ENCODE measurements at regions not wholly inside any gene's neighbourhood (a gene's known extent, or its start where the extent isn't known, plus 50 kb on each side); places are given as distances from the start of the nearest gene placed in this dataset.

GRCh38 chr2:18124116-18124835, 245.8 kb downstream of the KCNS3 start:
- no peaks in the 10 kb centered on the region for H3K36me3 ChIP-seq
- no peak overlapping the region for H3K4me3 ChIP-seq
- no peaks in the 10 kb centered on the region for H3K27me3 ChIP-seq
- H3K9me3 ChIP-seq, result no peaks in the 10 kb centered on the region
- H3K27ac ChIP-seq, result no peak overlapping the region
- no peak for DNase-seq
- H3K4me1 ChIP-seq, result no peaks in the 10 kb centered on the region
- no peak for TF ChIP-seq POLR2A (IDR thresholded peaks at IDR 0.05)
- no peak for TF ChIP-seq CTCF (IDR thresholded peaks at IDR 0.05)

GRCh38 chr2:18123577-18123976, 245.1 kb downstream of the KCNS3 start:
- H3K9me3 ChIP-seq, result no peaks in the 10 kb centered on the region

DNA sequence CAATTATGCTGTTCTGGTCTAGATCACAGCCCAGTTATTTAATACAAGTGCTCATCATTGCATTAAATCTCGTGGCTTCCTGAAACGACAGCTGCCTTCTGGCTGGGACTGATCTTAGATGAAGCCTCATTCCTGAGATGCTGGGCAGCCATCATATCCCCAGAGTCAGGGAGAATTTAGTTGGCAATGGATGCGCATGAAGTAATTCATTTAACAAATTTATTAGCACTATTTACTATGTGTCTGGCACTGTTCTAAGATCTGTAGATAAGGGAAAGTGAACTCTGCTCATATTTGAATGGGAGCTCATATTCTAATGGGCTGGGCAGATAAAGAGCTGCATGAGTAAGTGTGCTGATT, 244.7 kb downstream of the KCNS3 start:
- Histone ChIP-seq H3K4me3 (no peak overlapping the region), H3K9me3 (no peaks in the 10 kb centered on the region), H3K36me3 (no peaks in the 10 kb centered on the region), H3K27me3 (no peaks in the 10 kb centered on the region), H3K4me1 (no peaks in the 10 kb centered on the region), H3K27ac (no peak overlapping the region)
- DNase-seq, result no peak
- no peak for TF ChIP-seq POLR2A (IDR thresholded peaks at IDR 0.05)
- TF ChIP-seq CTCF (IDR thresholded peaks at IDR 0.05), result no peak

More at GRCh38 chr2:18123577-18123976, 245.1 kb downstream of the KCNS3 start:
- Histone ChIP-seq H3K4me1 (no peaks in the 10 kb centered on the region), H3K27me3 (no peaks in the 10 kb centered on the region), H3K36me3 (no peaks in the 10 kb centered on the region), H3K27ac (no peak overlapping the region), H3K4me3 (no peak overlapping the region)
- DNase-seq, result no peak
- no peak for TF ChIP-seq CTCF (IDR thresholded peaks at IDR 0.05)
- TF ChIP-seq POLR2A (IDR thresholded peaks at IDR 0.05), result no peak

GRCh38 chr2:18122544-18123210, 244.2 kb downstream of the KCNS3 start:
- H3K9me3 ChIP-seq, result no peaks in the 10 kb centered on the region
- no peaks in the 10 kb centered on the region for H3K27me3 ChIP-seq
- H3K4me3 ChIP-seq, result no peak overlapping the region
- no peak for TF ChIP-seq POLR2A (IDR thresholded peaks at IDR 0.05)
- TF ChIP-seq CTCF (IDR thresholded peaks at IDR 0.05), result no peak
- no peak overlapping the region for H3K27ac ChIP-seq
- H3K4me1 ChIP-seq, result no peaks in the 10 kb centered on the region
- no peaks in the 10 kb centered on the region for H3K36me3 ChIP-seq
- DNase-seq, result no peak

- no peaks in the 10 kb centered on the region for H3K27me3 ChIP-seq
- no peak for DNase-seq
- no peak overlapping the region for H3K4me3 ChIP-seq
- H3K27ac ChIP-seq, result peak overlapping the region in 2 of 4 donors; percentile 10 to 41
- no peaks in the 10 kb centered on the region for H3K36me3 ChIP-seq
- H3K9me3 ChIP-seq, result no peaks in the 10 kb centered on the region
- H3K4me1 ChIP-seq, result no peaks in the 10 kb centered on the region
- TF ChIP-seq POLR2A (IDR thresholded peaks at IDR 0.05), result no peak
- TF ChIP-seq CTCF (IDR thresholded peaks at IDR 0.05), result no peak
Observed at GRCh38 chr2:18119883-18120282, 241.4 kb downstream of the KCNS3 start.
